Frontal cortex (tissue), 3 donors: ENCODE measurements at regions not wholly inside any gene's neighbourhood (a gene's known extent, or its start where the extent isn't known, plus 50 kb on each side); places are given as distances from the start of the nearest gene placed in this dataset.
"Not testable (repeated sequence)": the region's sequence is repeated elsewhere in the genome, so short reads cannot be mapped to it uniquely, and the experiment has no call there.

Experiments used
- DNase-seq, 2 donors: peaks; one replicate each; pipeline ENCODE4 v3.0.0; 2012; ENCODE audit warnings: low spot score in 2 of 2
- FAIRE-seq: peaks from 2 replicates; lab custom pipeline; 2012; peaks lifted over from hg19 to GRCh38; lab: Jason Lieb, UNC
- donor health status: control.
- donor health status: control.
- donor health status: control.

DNA sequence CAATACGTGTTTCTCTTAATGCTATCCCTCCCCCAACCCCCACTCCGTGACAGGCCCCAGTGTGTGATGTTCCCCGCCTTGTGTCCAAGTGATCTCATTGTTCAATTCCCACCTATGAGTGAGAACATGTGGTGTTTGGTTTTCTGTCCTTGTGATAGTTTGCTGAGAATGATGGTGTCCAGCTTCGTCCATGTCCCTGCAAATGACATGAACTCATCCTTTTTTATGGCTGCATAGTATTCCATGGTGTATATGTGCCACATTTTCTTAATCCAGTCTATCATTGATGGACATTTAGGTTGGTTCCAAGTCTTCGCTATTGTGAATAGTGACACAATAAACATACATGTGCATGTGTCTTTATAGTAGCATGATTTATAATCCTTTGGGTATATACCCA is 52.5 kb downstream of the KIAA0408 start:
- not testable (repeated sequence) for FAIRE-seq, DNase-seq

DNA sequence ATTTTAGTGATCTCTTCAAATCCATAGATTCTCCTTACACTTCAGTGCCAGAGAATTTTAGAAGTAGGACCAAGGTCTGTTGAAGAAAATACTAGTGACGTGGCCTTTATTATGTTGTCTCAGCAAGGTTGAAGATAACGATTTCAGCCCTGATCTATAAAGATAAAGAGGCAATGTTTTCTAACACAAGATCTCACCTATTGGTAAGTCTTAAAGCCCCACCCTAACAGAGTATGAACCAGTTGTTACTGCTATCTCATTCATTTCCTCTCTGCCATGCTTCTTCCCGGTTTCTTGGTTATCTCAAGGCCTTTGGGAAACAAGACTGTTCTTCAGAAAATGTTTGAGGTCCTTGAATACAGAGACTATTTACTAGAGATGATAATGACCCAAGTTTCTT is 53.1 kb downstream of the KIAA0408 start:
- FAIRE-seq (no peak), DNase-seq (no peak)

GRCh38 chr6:127404594-127405178 is 54.5 kb downstream of the KIAA0408 start:
- DNase-seq (no peak), FAIRE-seq (no peak)

DNA sequence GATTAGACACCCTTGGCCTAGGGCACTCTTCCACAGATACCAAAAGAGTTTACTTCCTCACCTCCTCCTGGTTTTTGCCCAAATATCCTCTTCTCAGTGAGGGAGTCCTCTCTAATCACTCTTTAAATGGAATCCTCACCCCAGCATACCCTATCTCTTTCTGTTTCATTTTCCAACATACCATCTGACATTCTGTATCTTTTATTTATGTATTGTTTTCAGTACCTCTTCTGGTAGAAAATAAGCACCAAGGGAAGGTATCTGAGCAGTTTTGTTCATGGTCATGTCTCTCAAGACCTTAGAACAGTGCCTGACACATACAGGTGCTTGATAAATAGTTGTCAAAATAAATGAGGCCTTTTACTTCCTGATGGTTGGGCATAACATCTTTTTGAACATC is 55.1 kb downstream of the KIAA0408 start:
- FAIRE-seq (no peak), DNase-seq (no peak)

GRCh38 chr6:127403636-127404035 is 55.6 kb downstream of the KIAA0408 start:
- no peak for FAIRE-seq

DNA sequence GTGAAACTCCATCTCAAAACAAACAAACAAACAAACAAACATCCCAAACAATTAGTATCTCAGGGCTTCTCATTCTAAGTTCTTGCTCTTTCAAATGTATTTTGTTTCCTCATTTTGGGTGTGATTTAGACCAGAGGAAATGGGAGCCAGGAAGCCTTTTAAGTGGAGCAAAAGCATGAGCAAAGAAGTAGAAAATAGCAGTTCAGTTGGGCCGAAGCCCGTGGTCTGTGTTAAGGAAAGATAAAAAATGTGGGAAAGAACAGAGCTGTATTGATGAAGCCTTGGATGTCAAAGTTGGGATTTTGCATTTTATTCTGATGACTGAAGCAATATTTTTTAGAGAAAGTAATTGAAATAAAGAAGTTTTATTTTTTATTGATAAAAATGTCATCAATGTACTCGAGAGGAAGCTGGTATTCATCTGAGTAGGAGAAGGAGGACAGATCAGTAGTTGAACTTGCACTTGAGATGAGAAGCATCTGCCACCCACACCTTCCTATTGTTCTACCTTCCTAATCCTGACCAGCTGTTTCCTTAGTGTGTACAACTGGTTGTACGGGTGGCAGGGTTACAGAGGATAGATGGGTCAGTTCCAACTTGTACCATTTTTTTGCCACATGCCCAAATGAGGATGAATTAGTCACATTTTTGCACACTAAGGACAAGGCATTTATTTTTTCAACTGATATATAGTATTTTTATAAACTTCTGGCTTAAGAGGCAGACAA is 56.1 kb downstream of the KIAA0408 start:
- FAIRE-seq (no peak), DNase-seq (no peak)

More at GRCh38 chr6:127403636-127404035, 55.6 kb downstream of the KIAA0408 start:
- DNase-seq, result no peak

- FAIRE-seq, result peak; percentile 28
- no peak for DNase-seq
Measured at GRCh38 chr6:127397729-127398630, 54.6 kb upstream of the ECHDC1 start.

DNA sequence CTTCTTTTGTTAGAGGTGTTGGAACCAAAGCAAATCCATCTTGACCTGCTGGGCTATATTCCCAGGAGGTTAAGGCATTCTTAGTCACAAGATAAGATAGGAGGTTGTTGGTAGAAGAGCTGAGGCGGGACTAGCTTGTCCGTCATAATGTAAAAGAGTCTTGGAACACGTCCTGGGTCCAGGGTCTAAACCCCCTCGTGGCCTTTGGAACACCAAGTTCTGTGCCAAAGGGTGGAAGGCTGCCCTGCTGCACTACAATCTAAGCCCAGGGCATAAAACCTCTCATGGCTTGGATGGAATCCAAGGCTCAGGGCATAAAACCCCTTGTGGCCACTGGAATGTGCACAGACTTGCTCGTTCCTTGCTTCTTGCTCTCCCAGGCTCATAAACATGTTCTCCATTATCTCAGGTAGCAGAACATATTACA is 53.8 kb upstream of the ECHDC1 start:
- not testable (repeated sequence) for FAIRE-seq, DNase-seq
